GM12864 (cell line): ENCODE measurements at regions not wholly inside any gene's neighbourhood (a gene's known extent, or its start where the extent isn't known, plus 50 kb on each side); places are given as distances from the start of the nearest gene placed in this dataset.
"Not testable (repeated sequence)": the region's sequence is repeated elsewhere in the genome, so short reads cannot be mapped to it uniquely, and the experiment has no call there.

Experiments
- DNase-seq: peaks from one replicate; pipeline ENCODE4 v3.0.0-alpha.2; 2011; ENCODE audit warnings: low read depth
- H3K4me3 ChIP-seq: 2 replicates; pipeline ENCODE4 v1.5.1; 2011; ENCODE audit warnings: mild to moderate bottlenecking, low read depth, low read length, control low read depth
- TF ChIP-seq, protein P1 (sequence below): IDR thresholded peaks from 2 replicates; pipeline ENCODE4 v1.5.1; 2011; ENCODE audit warnings: low read depth, mild to moderate bottlenecking, moderate library complexity, low read length, control low read depth, inconsistent platforms; ENCODE audit errors: missing control alignments

DNA sequence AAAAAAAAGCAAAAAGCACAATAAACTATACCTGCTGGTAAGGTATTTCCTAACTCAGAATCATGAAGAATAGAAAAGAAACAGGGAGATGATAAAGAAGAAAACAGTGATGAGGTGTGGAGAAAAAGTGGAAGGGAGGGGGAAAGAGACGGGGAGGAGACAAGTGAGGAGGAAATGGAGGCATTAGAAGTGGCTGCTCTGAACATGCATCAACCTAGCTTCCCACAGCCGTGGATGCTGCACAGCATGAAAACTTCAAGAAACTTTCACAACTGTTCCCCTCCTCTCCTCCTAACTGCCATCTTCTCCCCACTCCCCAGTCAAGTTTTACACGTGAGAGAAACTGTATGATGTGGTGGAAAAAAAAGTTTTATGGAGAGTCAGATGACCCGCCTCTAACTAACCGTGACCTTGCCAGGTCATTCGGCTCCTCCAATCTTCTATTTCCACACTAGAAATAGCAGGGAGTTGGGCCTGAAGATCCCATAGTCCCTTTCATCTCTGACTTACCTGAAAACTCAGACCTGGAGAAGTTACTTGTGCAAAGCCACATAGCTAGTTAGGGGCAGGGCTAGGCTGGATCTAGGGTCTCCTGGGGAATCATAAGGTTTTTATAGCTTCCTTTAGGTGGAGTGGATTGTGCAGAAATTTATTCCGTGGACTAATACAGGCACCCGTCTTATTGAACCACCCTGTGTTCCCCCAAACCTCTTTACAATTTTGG, 461.9 kb downstream of the KLF5 start:
- TF ChIP-seq, protein P1, sequence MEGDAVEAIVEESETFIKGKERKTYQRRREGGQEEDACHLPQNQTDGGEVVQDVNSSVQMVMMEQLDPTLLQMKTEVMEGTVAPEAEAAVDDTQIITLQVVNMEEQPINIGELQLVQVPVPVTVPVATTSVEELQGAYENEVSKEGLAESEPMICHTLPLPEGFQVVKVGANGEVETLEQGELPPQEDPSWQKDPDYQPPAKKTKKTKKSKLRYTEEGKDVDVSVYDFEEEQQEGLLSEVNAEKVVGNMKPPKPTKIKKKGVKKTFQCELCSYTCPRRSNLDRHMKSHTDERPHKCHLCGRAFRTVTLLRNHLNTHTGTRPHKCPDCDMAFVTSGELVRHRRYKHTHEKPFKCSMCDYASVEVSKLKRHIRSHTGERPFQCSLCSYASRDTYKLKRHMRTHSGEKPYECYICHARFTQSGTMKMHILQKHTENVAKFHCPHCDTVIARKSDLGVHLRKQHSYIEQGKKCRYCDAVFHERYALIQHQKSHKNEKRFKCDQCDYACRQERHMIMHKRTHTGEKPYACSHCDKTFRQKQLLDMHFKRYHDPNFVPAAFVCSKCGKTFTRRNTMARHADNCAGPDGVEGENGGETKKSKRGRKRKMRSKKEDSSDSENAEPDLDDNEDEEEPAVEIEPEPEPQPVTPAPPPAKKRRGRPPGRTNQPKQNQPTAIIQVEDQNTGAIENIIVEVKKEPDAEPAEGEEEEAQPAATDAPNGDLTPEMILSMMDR = no peak
- DNase-seq = no peak

DNA sequence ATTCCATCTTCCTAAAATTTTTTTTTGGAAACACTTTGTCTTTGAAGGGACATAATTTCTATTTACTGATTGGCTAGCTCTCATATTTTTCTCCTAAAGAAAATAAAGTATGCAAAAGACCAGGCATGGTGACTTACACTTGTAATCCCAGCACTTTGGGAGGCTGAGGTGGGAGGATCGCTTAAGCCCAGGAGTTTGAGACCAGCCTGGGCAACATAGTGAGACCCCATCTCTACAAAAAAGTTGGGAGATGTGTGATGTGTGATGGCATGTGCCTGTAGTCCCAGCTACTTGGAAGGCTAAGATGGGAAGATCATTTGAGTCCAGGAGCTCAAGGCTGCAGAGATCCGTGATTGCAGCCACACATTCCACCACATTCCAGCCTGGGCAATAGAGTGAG, 461.3 kb downstream of the KLF5 start:
- not testable (repeated sequence) for DNase-seq, H3K4me3 ChIP-seq

More for the DNA sequence above, 461.9 kb downstream of the KLF5 start:
- no peak overlapping the region for H3K4me3 ChIP-seq

DNA sequence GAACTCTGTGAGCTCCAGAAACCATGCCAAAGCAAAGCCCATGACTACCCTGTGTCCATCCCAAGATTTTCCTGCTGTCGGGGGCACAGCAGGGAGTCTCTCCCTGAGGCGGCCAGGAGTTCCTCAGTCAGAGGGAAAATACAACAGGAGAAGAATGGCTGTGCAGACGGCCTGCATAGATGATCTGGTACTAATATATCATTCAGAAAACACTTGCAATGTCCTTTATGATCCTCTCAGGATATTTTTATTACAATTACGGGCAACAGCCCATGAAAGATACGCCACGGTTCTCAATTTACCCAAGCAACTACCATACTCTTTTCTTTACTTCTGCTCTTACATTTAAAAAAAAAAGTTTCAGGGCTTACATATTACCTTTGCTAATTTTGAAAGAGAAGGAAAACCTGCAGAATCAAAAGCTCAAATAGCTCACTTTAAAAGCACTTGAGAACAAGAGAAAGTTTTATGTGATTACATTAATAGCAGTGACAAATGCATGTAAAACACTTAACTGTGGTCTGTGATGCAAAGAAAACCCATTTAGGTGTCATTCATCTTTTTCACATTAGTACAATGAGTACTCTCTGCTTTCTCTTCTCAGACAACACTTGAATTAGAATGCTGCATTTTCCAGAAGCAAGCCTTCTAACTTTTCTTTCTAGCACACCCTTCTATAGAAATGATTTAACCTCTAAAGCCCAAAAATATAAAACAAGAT, 460.8 kb downstream of the KLF5 start:
- no peak overlapping the region for H3K4me3 ChIP-seq
- DNase-seq = no peak
- TF ChIP-seq, protein P1 = no peak

DNA sequence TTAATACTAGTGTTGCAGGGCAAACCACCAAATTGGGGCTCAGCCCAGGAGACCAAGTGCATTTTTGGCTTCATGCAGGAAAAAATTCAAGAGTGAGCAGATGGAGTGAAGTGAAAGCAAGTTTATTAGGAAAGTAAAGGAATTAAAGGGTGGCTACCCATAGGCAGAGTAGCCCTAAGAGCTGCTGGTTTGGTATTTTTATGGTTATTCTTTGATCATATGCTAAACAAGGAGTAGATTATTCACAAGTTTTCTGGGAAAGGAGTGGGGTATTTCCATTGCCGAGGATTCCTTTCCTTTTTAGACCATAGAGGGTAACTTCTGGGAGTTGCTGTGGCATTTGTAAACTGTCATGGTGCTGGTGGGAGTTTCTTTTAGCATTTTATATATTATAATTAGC, 459.0 kb downstream of the KLF5 start:
- H3K4me3 ChIP-seq = no peak overlapping the region
- TF ChIP-seq, protein P1 = no peak
- DNase-seq = no peak

DNA sequence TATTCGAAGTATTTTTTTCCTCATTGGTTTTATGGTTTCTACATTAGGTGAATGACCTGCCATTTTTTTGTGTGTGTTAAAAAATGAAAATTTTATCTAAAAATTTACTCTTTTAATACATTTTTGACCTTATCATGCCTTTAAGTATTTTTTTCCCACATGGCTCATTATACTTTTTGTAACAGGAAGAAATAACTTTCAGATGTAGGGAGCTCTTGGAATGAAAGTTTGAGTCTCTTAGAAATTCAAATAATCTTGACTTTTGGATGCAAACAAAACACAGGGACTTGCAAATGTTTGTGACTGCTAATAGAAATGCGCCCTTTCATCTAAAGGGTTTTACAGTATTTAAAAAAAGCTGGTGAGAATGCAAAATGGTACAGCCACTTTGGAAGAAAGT, 457.9 kb downstream of the KLF5 start:
- H3K4me3 ChIP-seq = no peak overlapping the region
- DNase-seq = no peak
- TF ChIP-seq, protein P1 = no peak

DNA sequence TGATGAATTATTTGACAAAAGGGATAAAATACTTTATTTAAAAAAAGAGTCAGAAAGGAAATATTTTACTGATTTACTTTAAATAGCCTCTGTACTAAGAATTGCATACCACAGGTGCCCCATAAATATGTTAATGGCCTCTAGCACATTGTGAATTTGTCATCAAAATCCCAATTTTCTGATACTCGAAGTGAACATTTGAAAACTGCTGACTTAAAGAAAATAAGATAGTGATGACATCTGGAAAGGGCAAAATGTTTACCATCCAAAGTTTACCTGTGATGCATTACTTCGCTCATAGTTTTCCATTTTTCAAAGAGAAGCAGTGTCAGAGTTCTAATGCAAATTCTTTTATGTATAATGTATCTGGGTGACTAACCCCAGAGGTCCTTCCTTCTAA, 455.4 kb downstream of the KLF5 start:
- TF ChIP-seq, protein P1 = no peak
- no peak for DNase-seq
- H3K4me3 ChIP-seq = no peak overlapping the region

DNA sequence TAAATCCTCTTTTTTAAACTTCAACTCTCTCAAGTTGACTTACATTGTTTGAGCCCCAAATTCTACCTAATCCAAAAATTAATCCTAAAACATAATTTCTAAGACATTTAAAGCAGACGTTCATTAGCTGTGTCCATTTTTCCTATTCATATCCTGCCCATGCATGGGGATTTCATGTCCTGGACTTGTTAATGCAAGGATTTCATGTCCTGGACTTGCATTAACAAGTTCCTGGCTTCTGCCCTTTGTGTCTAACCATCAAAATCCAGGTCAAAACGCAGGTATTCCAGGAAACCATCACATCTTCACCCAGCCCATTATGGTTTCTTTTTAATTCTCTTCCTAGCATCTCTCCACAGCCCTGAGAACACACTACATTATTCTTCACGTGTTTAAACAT, 454.9 kb downstream of the KLF5 start:
- H3K4me3 ChIP-seq = no peak overlapping the region
- TF ChIP-seq, protein P1 = no peak
- DNase-seq = no peak
